SH-SY5Y (cell line): ENCODE measurements at regions not wholly inside any gene's neighbourhood (a gene's known extent, or its start where the extent isn't known, plus 50 kb on each side); places are given as distances from the start of the nearest gene placed in this dataset.

Source experiments
- GATA2 ChIP-seq: IDR thresholded peaks from 2 replicates; pipeline ENCODE4 v1.6.1; 2011; ENCODE audit warnings: mild to moderate bottlenecking, low read depth, low read length
- GATA3 ChIP-seq: IDR thresholded peaks from 2 replicates; pipeline ENCODE4 v1.6.1; 2011; ENCODE audit warnings: low read depth, mild to moderate bottlenecking, low read length, moderate library complexity

- TF ChIP-seq GATA2 (no peak), GATA3 (no peak)
These were observed 276.3 kb downstream of the TSN start for GRCh38 chr2:122031544-122032263.
